HCT116 (cell line): ENCODE measurements at regions not wholly inside any gene's neighbourhood (a gene's known extent, or its start where the extent isn't known, plus 50 kb on each side); places are given as distances from the start of the nearest gene placed in this dataset.

ENCODE experiments used
- ATAC-seq: fragments of 200-7000 bp; cut with Tn5 transposase; 2 replicates; pipeline ENCODE4 v1.9.1; 2020; ENCODE audit warnings: mild to moderate bottlenecking, moderate library complexity
- BruUV-seq: library from RNA; stranded (reverse); fragments of 400-500 nt; replicated peaks from 2 replicates; lab custom pipeline; 2021; lab: Mats Ljungman, UMichigan
- CTCF ChIA-PET: fragments of 300-600 bp; sonication (Branson Sonifier 250); formaldehyde crosslinking; loops from one replicate; lab custom pipeline; 2021; ENCODE audit warnings: antibody characterized with exemption; lab: Charles Lee
- POLR2A ChIA-PET: fragments of 300-600, 350-600 bp; sonication (Branson Sonifier 250); formaldehyde crosslinking; loops from one replicate; lab custom pipeline; 2021; ENCODE audit warnings: antibody characterized with exemption; lab: Charles Lee
- RAD21 ChIA-PET, 2 experiments: fragments of 300-600 bp; sonication (Branson Sonifier 250); formaldehyde crosslinking; loops; one replicate each; lab custom pipeline; 2023; ENCODE audit warnings: low total read pairs in 2 of 2; ENCODE audit not compliant: uncharacterized antibody in 2 of 2, unreplicated experiment in 2 of 2, low non-redundant PET in 1 of 2; lab: Charles Lee
- DNase-seq: peaks from one replicate; pipeline ENCODE4 v3.0.0-alpha.2; 2010; ENCODE audit warnings: low read depth, low spot score
- H2AFZ ChIP-seq: fragments of 200-600 bp; shearing (Covaris generic), sonication (generic); 2 replicates; pipeline ENCODE4 v1.6.1; 2017; ENCODE audit warnings: low read depth, mixed run types, mixed read lengths, antibody characterized with exemption, low read length; ENCODE audit not compliant: poor library complexity, severe bottlenecking
- H3K27ac ChIP-seq: 2 replicates; pipeline ENCODE4 v1.5.1; 2012; ENCODE audit warnings: low read depth, low read length
- H3K27me3 ChIP-seq: fragments of 200-600 bp; sonication (generic); 2 replicates; pipeline ENCODE4 v1.6.1; 2016; ENCODE audit warnings: mixed run types, low read length, mixed read lengths; ENCODE audit not compliant: insufficient read depth
- H3K36me3 ChIP-seq, 2 experiments: fragments of 200-500 bp in 1 of 2; fragments of 200-600 bp in 1 of 2; sonication (Bioruptor generic) in 1 of 2; sonication (generic) in 1 of 2; 2 replicates each; pipeline versions ENCODE4 v1.5.1 to v1.6.1; 2014 to 2016; ENCODE audit warnings: low read length in 2 of 2, inconsistent platforms in 1 of 2, mixed read lengths in 1 of 2, mixed run types in 1 of 2; ENCODE audit not compliant: insufficient read depth in 2 of 2, control insufficient read depth in 1 of 2
- H3K4me1 ChIP-seq, 2 experiments: fragments of 200-600 bp in 1 of 2; sonication (generic) in 1 of 2; 2 replicates each; pipeline versions ENCODE4 v1.5.1 to v1.6.1; 2012 to 2017; ENCODE audit warnings: low read length in 2 of 2, inconsistent platforms in 1 of 2, mild to moderate bottlenecking in 1 of 2, mixed read lengths in 1 of 2, mixed run types in 1 of 2, moderate library complexity in 1 of 2; ENCODE audit not compliant: insufficient read depth in 2 of 2, control insufficient read depth in 1 of 2
- H3K4me2 ChIP-seq: fragments of 200-600 bp; sonication (generic); 2 replicates; pipeline ENCODE4 v1.6.1; 2017; ENCODE audit warnings: mixed run types, low read length, mixed read lengths
- H3K4me3 ChIP-seq, 2 experiments: fragments of 200-600 bp in 1 of 2; sonication (generic) in 1 of 2; replicated peaks in 1 of 2; 2 replicates each; pipeline ENCODE4 v1.5.1; 2011 to 2016; ENCODE audit warnings: low read length in 2 of 2, control low read depth in 1 of 2, low read depth in 1 of 2, mild to moderate bottlenecking in 1 of 2, mixed read lengths in 1 of 2, mixed run types in 1 of 2
- H3K79me2 ChIP-seq: fragments of 200-600 bp; sonication (generic); 2 replicates; pipeline ENCODE4 v1.6.1; 2017; ENCODE audit warnings: mild to moderate bottlenecking, mixed run types, low read length, moderate library complexity, mixed read lengths; ENCODE audit not compliant: insufficient read depth
- H3K9ac ChIP-seq: fragments of 200-600 bp; sonication (generic); 2 replicates; pipeline ENCODE4 v1.6.1; 2016; ENCODE audit warnings: low read length, mixed read lengths
- H3K9me2 ChIP-seq: fragments of 200-600 bp; sonication (generic), shearing (Covaris generic); 2 replicates; pipeline ENCODE4 v1.6.1; 2017; ENCODE audit warnings: mixed run types, mild to moderate bottlenecking, moderate library complexity; ENCODE audit not compliant: insufficient read depth
- H3K9me3 ChIP-seq, 2 experiments: fragments of 200-500 bp in 1 of 2; fragments of 200-600 bp in 1 of 2; sonication (Bioruptor generic) in 1 of 2; sonication (generic) in 1 of 2; 2 replicates each; pipeline ENCODE4 v1.6.1; 2014 to 2017; ENCODE audit warnings: low read length in 2 of 2, mixed read lengths in 2 of 2, inconsistent platforms in 1 of 2, low read depth in 1 of 2, mild to moderate bottlenecking in 1 of 2, mixed run types in 1 of 2, moderate library complexity in 1 of 2; ENCODE audit not compliant: control insufficient read depth in 1 of 2, insufficient read depth in 1 of 2
- H4K20me1 ChIP-seq: fragments of 200-600 bp; sonication (generic), shearing (Covaris generic); 2 replicates; pipeline ENCODE4 v1.6.1; 2017; ENCODE audit warnings: mixed run types, mild to moderate bottlenecking, moderate library complexity; ENCODE audit not compliant: insufficient read depth
- ZFX ChIP-seq: fragments of 450-650 bp; IDR thresholded peaks from 2 replicates; pipeline ENCODE4 v1.6.1; 2017
- intact Hi-C: fragments of 100-400 bp; cut with micrococcal nuclease; formaldehyde crosslinking; loops from 2 replicates; pipeline ENCODE4 v1.10.0; 2022

GRCh38 chr11:126112547-126112946, 49.9 kb upstream of the CDON start:
- Histone ChIP-seq H3K9me3 (no peaks in the 10 kb centered on the region), H3K4me3 (no peak overlapping the region), H3K36me3 (no peaks in the 10 kb centered on the region), H3K9me2 (no peaks in the 10 kb centered on the region), H3K79me2 (no peaks in the 10 kb centered on the region), H4K20me1 (no peaks in the 10 kb centered on the region), H3K27me3 (no peaks in the 10 kb centered on the region), H2AFZ (no peak overlapping the region), H3K9ac (no peak overlapping the region), H3K4me1 (peaks cover 11 to 32% of the 10 kb centered on the region in 2 experiments), H3K4me2 (no peak overlapping the region), H3K27ac (no peak overlapping the region)
- POLR2A ChIA-PET = no interaction called here
- CTCF ChIA-PET = no interaction called here
- ATAC-seq (no peak), DNase-seq (no peak)
- BruUV-seq = no TSS peak
- RAD21 ChIA-PET = no interaction called here
- intact Hi-C loops = no loop called here
- no peak for TF ChIP-seq ZFX
